GM12878 (cell line): ENCODE measurements at regions not wholly inside any gene's neighbourhood (a gene's known extent, or its start where the extent isn't known, plus 50 kb on each side); places are given as distances from the start of the nearest gene placed in this dataset.

Experiments used
- ATAC-seq: fragments of 200-7000 bp; cut with Tn5 transposase; 3 replicates; pipeline ENCODE4 v1.9.1; 2020; ENCODE audit warnings: mild to moderate bottlenecking, moderate library complexity
- BruUV-seq: library from RNA; stranded (reverse); fragments of 400-500 nt; replicated peaks from 2 replicates; lab custom pipeline; 2021; lab: Mats Ljungman, UMichigan
- CTCF ChIA-PET: fragments of 300-600 bp; sonication (Branson Sonifier 250); formaldehyde crosslinking; extraction: SDS; loops from one replicate; lab custom pipeline; 2021; ENCODE audit warnings: inconsistent platforms; lab: Yijun Ruan, JAX
- POLR2A ChIA-PET: fragments of 350-600 bp; formaldehyde crosslinking; extraction: SDS; loops from one replicate; lab custom pipeline; 2021; ENCODE audit warnings: inconsistent platforms; lab: Charles Lee
- RAD21 ChIA-PET: fragments of 300-600 bp; sonication (Branson Sonifier 250); formaldehyde crosslinking; loops from one replicate; lab custom pipeline; 2023; ENCODE audit warnings: antibody characterized with exemption; ENCODE audit not compliant: unreplicated experiment; lab: Charles Lee
- SMC1A ChIA-PET: fragments of 300-600 bp; sonication (Branson Sonifier 250); formaldehyde crosslinking; loops from one replicate; lab custom pipeline; 2023; ENCODE audit not compliant: unreplicated experiment, uncharacterized antibody; lab: Charles Lee
- DNase-seq: peaks from one replicate; pipeline ENCODE4 v3.0.0-alpha.2; 2011; ENCODE audit warnings: low read depth, low spot score
- FAIRE-seq: peaks from 3 replicates; lab custom pipeline; 2011; peaks lifted over from hg19 to GRCh38; lab: Jason Lieb, UNC
- H2AFZ ChIP-seq: 2 replicates; pipeline ENCODE4 v1.6.0; 2011; ENCODE audit warnings: low read depth, low read length, control low read depth; ENCODE audit not compliant: control insufficient read depth
- H3K27ac ChIP-seq: 2 replicates; pipeline ENCODE4 v1.5.1; 2011; ENCODE audit warnings: control low read depth; ENCODE audit not compliant: control insufficient read depth, insufficient read depth
- H3K27me3 ChIP-seq, 2 experiments: replicated peaks in 1 of 2; 2 replicates each; pipeline versions ENCODE4 v1.6.0 to v1.6.1; 2011; ENCODE audit warnings: low read length in 1 of 2; ENCODE audit not compliant: control insufficient read depth in 2 of 2, insufficient read depth in 2 of 2
- H3K36me3 ChIP-seq, 2 experiments: 2 replicates each; pipeline ENCODE4 v1.5.1; 2011; ENCODE audit warnings: low read length in 1 of 2; ENCODE audit not compliant: control insufficient read depth in 2 of 2, insufficient read depth in 2 of 2
- H3K4me1 ChIP-seq: 2 replicates; pipeline ENCODE4 v1.6.1; 2011; ENCODE audit warnings: mild to moderate bottlenecking, low read length, moderate library complexity, mixed read lengths; ENCODE audit not compliant: control insufficient read depth, insufficient read depth
- H3K4me2 ChIP-seq: 2 replicates; pipeline ENCODE4 v1.6.0; 2011; ENCODE audit warnings: control low read depth; ENCODE audit not compliant: control insufficient read depth, insufficient read depth
- H3K4me3 ChIP-seq: fragments of 200-600 bp; sonication (generic); 2 replicates; pipeline ENCODE4 v1.5.1; 2016
- H3K79me2 ChIP-seq: 2 replicates; pipeline ENCODE4 v1.6.0; 2011; ENCODE audit warnings: low read length; ENCODE audit not compliant: control insufficient read depth, insufficient read depth
- H3K9ac ChIP-seq: 2 replicates; pipeline ENCODE4 v1.8.0; 2011; ENCODE audit warnings: low read length, control low read depth, mixed read lengths; ENCODE audit not compliant: control insufficient read depth, insufficient read depth
- H3K9me3 ChIP-seq: replicated peaks from 3 replicates; pipeline ENCODE4 v1.5.1; 2011; ENCODE audit warnings: mild to moderate bottlenecking, low read length; ENCODE audit not compliant: control insufficient read depth, insufficient read depth
- H4K20me1 ChIP-seq: 2 replicates; pipeline ENCODE4 v1.6.0; 2011; ENCODE audit not compliant: control insufficient read depth, insufficient read depth
- ASH2L ChIP-seq: fragments of 300-600, 200-600 bp; sonication (generic); IDR thresholded peaks from 2 replicates; pipeline ENCODE4 v1.6.1; 2017; ENCODE audit warnings: low read depth, mild to moderate bottlenecking, borderline replicate concordance
- CBX5 ChIP-seq: sonication (generic); IDR thresholded peaks from 2 replicates; pipeline ENCODE4 v1.6.1; 2016; ENCODE audit warnings: low read depth, moderate library complexity, mild to moderate bottlenecking, inconsistent platforms
- CEBPB ChIP-seq, 2 experiments: fragments of 150-350 bp in 1 of 2; IDR thresholded peaks; 2 replicates each; pipeline ENCODE4 v1.6.1; 2012 to 2014; ENCODE audit warnings: low read depth in 2 of 2, low read length in 2 of 2, borderline replicate concordance in 1 of 2, inconsistent platforms in 1 of 2
- E2F4 ChIP-seq: IDR thresholded peaks from 2 replicates; pipeline ENCODE4 v1.6.1; 2012; ENCODE audit warnings: low read depth, low read length, improper control_type of control experiment
- HDAC2 ChIP-seq: fragments of 200-600 bp; sonication (generic); IDR thresholded peaks from 2 replicates; pipeline ENCODE4 v1.6.1; 2017
- HDGF ChIP-seq: fragments of 450-650 bp; IDR thresholded peaks from 2 replicates; pipeline ENCODE4 v1.6.1; 2016; ENCODE audit warnings: antibody characterized with exemption
- IRF4 ChIP-seq: IDR thresholded peaks from 2 replicates; pipeline ENCODE4 v1.6.1; 2011; ENCODE audit warnings: low read depth, low read length
- NFYA ChIP-seq: IDR thresholded peaks from 2 replicates; pipeline ENCODE4 v1.6.1; 2011; ENCODE audit warnings: low read depth, mild to moderate bottlenecking, low read length, improper control_type of control experiment, borderline replicate concordance
- SMAD1 ChIP-seq: fragments of 450-650 bp; IDR thresholded peaks from 2 replicates; pipeline ENCODE4 v1.6.1; 2018; ENCODE audit warnings: mild to moderate bottlenecking, low read depth; ENCODE audit not compliant: partially characterized antibody
- SP1 ChIP-seq: IDR thresholded peaks from one replicate; pipeline ENCODE4 v1.6.1; 2011; ENCODE audit warnings: low read depth, low read length
- ZNF592 ChIP-seq: fragments of 450-650 bp; IDR thresholded peaks from 2 replicates; pipeline ENCODE4 v1.6.1; 2017; ENCODE audit warnings: mild to moderate bottlenecking, moderate library complexity
- WGBS: methylation state at CpG from one replicate; pipeline ENCODE4 v1.1.6; 2016; ENCODE audit warnings: low lambda C conversion rate; ENCODE audit not compliant: insufficient replicate concordance, insufficient coverage; ENCODE audit errors: missing lambda C conversion rate; 5-methylcytosine and 5-hydroxymethylcytosine counted together
- in situ Hi-C: fragments of 300-500 bp; cut with MboI; formaldehyde crosslinking; loops from 9 replicates; pipeline ENCODE4 v1.14.3; 2018; ENCODE audit warnings: mixed read lengths
- intact Hi-C: fragments of 100-400 bp; cut with micrococcal nuclease; formaldehyde crosslinking; loops from one replicate; pipeline ENCODE4 v1.14.2; 2022; ENCODE audit not compliant: unreplicated experiment
- TF ChIP-seq, protein P1 (sequence below): fragments of 150-350 bp; IDR thresholded peaks from 2 replicates; pipeline ENCODE4 v1.6.1; 2016; ENCODE audit warnings: low read depth, low read length
- TF ChIP-seq, protein P2 (sequence below): fragments of 450-650 bp; IDR thresholded peaks from 2 replicates; pipeline ENCODE4 v1.6.1; 2016; ENCODE audit warnings: mild to moderate bottlenecking, moderate library complexity, borderline replicate concordance

GRCh38 chr2:139891636-139892035 is 1111.4 kb upstream of the NXPH2 start:
- RAD21 ChIA-PET: no interaction called here
- no peaks in the 10 kb centered on the region for H3K27me3 ChIP-seq
- DNase-seq: no peak
- intact Hi-C loops (no loop called here), in situ Hi-C loops (no loop called here)
- no peaks in the 10 kb centered on the region for H3K9me3 ChIP-seq
- no peaks in the 10 kb centered on the region for H3K36me3 ChIP-seq
- no peak overlapping the region for H3K4me3 ChIP-seq
- no peak for FAIRE-seq
- no peak overlapping the region for H2AFZ ChIP-seq
- no peak overlapping the region for H3K9ac ChIP-seq
- CTCF ChIA-PET: no interaction called here
- WGBS: 57% methylated on average over 4 of the region's 4 CpGs
- H3K79me2 ChIP-seq: no peaks in the 10 kb centered on the region
- SMC1A ChIA-PET: interaction anchor here (2.2 kb wide), 1 partner anchor 10 kb away, joined by 6 read pairs; no protein-coding TSS in a partner anchor
- POLR2A ChIA-PET: no interaction called here
- no TSS peak for BruUV-seq
- ATAC-seq: no peak
- H4K20me1 ChIP-seq: no peaks in the 10 kb centered on the region
- H3K27ac ChIP-seq: no peak overlapping the region
- H3K4me1 ChIP-seq: no peaks in the 10 kb centered on the region
- no peak overlapping the region for H3K4me2 ChIP-seq
- TF ChIP-seq SP1 (no peak), IRF4 (no peak), CEBPB (IDR thresholded peaks at IDR 0.05; ENCODE audit: borderline replicate concordance in 1 of 2, low read depth in 2 of 2, low read length in 2 of 2) (no peak), CBX5 (no peak), ZNF592 (no peak), HDAC2 (no peak), ASH2L (no peak), E2F4 (no peak), SMAD1 (no peak), NFYA (no peak), HDGF (no peak)
- TF ChIP-seq, protein P1, sequence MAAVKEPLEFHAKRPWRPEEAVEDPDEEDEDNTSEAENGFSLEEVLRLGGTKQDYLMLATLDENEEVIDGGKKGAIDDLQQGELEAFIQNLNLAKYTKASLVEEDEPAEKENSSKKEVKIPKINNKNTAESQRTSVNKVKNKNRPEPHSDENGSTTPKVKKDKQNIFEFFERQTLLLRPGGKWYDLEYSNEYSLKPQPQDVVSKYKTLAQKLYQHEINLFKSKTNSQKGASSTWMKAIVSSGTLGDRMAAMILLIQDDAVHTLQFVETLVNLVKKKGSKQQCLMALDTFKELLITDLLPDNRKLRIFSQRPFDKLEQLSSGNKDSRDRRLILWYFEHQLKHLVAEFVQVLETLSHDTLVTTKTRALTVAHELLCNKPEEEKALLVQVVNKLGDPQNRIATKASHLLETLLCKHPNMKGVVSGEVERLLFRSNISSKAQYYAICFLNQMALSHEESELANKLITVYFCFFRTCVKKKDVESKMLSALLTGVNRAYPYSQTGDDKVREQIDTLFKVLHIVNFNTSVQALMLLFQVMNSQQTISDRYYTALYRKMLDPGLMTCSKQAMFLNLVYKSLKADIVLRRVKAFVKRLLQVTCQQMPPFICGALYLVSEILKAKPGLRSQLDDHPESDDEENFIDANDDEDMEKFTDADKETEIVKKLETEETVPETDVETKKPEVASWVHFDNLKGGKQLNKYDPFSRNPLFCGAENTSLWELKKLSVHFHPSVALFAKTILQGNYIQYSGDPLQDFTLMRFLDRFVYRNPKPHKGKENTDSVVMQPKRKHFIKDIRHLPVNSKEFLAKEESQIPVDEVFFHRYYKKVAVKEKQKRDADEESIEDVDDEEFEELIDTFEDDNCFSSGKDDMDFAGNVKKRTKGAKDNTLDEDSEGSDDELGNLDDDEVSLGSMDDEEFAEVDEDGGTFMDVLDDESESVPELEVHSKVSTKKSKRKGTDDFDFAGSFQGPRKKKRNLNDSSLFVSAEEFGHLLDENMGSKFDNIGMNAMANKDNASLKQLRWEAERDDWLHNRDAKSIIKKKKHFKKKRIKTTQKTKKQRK: no peak
- TF ChIP-seq, protein P2, sequence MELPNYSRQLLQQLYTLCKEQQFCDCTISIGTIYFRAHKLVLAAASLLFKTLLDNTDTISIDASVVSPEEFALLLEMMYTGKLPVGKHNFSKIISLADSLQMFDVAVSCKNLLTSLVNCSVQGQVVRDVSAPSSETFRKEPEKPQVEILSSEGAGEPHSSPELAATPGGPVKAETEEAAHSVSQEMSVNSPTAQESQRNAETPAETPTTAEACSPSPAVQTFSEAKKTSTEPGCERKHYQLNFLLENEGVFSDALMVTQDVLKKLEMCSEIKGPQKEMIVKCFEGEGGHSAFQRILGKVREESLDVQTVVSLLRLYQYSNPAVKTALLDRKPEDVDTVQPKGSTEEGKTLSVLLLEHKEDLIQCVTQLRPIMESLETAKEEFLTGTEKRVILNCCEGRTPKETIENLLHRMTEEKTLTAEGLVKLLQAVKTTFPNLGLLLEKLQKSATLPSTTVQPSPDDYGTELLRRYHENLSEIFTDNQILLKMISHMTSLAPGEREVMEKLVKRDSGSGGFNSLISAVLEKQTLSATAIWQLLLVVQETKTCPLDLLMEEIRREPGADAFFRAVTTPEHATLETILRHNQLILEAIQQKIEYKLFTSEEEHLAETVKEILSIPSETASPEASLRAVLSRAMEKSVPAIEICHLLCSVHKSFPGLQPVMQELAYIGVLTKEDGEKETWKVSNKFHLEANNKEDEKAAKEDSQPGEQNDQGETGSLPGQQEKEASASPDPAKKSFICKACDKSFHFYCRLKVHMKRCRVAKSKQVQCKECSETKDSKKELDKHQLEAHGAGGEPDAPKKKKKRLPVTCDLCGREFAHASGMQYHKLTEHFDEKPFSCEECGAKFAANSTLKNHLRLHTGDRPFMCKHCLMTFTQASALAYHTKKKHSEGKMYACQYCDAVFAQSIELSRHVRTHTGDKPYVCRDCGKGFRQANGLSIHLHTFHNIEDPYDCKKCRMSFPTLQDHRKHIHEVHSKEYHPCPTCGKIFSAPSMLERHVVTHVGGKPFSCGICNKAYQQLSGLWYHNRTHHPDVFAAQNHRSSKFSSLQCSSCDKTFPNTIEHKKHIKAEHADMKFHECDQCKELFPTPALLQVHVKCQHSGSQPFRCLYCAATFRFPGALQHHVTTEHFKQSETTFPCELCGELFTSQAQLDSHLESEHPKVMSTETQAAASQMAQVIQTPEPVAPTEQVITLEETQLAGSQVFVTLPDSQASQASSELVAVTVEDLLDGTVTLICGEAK: no peak
